ENCODE measurements at regions not wholly inside any gene's neighbourhood (a gene's known extent, or its start where the extent isn't known, plus 50 kb on each side); places are given as distances from the start of the nearest gene placed in this dataset.

GRCh38 chr12:3999904-4000303 is 126.7 kb upstream of the PARP11 start:
- intact Hi-C loops (cut with micrococcal nuclease): loop anchor here (10.0 kb wide), 2 partner anchors 105 to 535 kb away; partner anchors contain the start of gene RAD51AP1

DNA sequence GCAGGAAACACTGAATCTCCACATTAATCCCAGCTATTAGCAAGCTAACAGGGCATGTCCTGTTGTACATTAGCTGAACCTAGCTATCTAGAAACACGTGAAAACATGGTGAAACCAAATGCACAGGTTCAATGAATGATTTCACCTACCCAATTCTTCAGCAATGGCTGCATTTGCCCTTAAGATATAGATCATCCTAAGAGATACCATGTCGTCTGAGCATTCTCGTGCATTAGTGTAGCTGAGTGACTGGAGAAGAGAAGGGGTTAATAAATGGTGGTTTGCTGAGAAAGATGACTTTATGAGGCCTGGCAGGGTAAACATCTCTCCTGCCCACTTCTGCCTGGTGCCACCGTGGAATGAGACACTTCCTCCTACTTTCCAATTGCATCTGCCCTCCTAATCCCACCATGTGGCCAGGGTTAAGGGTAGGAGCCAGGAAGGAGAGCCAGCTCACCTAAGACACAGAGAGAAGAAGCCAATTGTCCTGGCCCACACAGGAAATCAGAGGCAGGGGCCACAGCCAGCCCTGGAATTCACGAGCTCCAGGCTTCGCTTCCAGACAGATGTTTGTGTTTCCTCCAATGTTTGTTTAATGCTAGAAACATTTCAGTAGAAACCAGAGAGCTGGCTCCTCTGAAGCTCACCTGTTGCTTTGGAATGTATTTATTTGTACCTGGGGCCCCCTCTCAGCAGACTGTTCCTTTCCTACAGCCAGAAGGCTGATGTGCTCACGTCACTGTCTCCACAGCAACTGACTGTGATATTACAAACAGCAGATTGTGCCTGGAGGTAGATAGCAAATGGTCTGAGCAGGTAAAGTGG is 126.0 kb upstream of the PARP11 start:
- intact Hi-C loops (cut with micrococcal nuclease): loop anchor here (10.0 kb wide), 2 partner anchors 106 to 536 kb away; partner anchors contain the start of gene RAD51AP1

- intact Hi-C loops (cut with micrococcal nuclease): loop anchor here (10.0 kb wide), 2 partner anchors 106 to 536 kb away; partner anchors contain the start of gene RAD51AP1
Measured at GRCh38 chr12:3998397-3998796, 125.2 kb upstream of the PARP11 start.

DNA sequence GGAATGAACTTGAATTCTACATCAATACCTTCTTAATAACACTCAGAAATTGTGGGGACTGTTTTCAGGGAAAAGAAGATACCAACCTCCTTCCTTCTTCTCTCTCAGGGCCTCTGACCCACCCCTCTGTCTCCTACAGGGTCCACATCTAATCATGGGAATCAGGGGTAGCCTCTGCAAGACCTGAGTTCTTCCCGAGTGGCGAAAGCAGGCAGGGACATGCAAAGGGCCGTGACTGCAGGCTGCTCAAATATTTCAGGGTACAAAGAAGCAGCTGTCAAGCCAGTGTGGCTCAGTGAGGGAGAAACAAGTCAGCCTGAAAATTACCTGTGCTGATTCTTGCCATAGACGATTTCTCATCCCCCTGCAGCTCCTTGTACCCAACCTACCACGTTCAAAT is 123.1 kb upstream of the PARP11 start:
- intact Hi-C loops (cut with micrococcal nuclease): loop anchor here (1.0 to 10.0 kb wide), 3 partner anchors 108 to 538 kb away; partner anchors contain the start of gene RAD51AP1

GRCh38 chr12:3995306-3995705 is 122.1 kb upstream of the PARP11 start:
- intact Hi-C loops (cut with micrococcal nuclease): loop anchor here (1.0 to 10.0 kb wide), 3 partner anchors 109 to 539 kb away; partner anchors contain the start of gene RAD51AP1

- intact Hi-C loops (cut with micrococcal nuclease): loop anchor here (10.0 kb wide), 2 partner anchors 110 to 540 kb away; partner anchors contain the start of gene RAD51AP1
Measured at GRCh38 chr12:3994500-3994899, 121.3 kb upstream of the PARP11 start.

DNA sequence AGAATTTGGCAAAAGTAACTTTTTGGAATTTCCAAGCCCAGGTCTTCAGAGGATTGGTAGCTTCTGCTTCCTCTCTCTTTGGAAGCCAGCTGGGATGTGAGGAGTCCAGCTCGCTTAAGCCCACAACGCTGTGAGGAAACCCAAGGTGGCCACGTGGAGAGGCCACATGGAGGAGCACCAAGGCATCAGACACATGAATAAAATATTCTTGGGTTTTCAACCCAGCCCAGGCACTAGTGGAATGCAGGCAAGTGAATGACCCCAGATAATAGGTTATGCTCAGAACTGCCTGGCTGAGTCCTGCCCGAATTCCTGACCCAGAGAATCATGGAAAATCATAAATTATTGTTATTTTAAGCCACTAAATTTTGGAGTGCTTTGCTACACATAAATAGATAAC is 119.7 kb upstream of the PARP11 start:
- intact Hi-C loops (cut with micrococcal nuclease): loop anchor here (10.0 kb wide), 2 partner anchors 112 to 542 kb away; partner anchors contain the start of gene RAD51AP1

- intact Hi-C loops (cut with micrococcal nuclease): loop anchor here (10.0 kb wide), 2 partner anchors 113 to 543 kb away; partner anchors contain the start of gene RAD51AP1
Measured at GRCh38 chr12:3991798-3992580, 118.8 kb upstream of the PARP11 start.

DNA sequence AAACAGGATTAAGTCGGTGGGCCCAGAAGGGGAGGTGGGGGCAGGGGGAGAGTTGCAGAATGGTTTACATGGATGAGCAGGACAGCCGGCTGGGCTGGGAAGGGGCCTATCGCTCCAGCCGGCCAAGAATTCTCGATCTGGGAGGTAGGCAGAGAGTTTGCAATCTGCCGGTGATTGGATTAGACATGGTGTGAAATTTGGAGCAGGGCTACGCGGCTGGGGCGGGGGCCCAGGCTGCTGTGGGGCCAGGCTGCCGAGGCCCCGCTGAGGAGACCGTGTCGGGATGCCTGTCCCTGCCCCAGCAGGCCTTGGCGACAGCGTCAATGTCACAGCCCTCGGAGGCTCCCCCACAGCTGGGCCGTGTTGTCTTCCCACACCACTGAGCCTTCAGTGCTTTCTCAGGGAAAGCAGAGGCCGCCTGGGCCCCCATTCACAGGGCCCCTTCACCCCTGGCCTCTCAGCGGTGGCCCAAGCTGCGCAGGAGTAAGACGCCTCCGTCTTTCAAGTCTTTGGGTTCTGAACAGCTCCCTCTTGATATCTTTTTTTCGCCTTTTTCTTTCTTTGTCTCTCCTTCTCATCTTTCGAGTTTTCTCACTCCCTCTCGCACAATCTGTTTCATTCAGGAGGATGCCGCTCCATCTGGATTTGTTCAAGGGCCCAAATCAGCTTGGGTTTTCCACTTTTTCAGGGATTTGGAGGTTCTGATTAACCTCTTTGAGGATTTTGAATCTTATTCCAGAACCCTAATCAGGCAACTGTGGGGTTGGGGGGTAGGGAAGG is 117.5 kb upstream of the PARP11 start:
- intact Hi-C loops (cut with micrococcal nuclease): loop anchor here (10.0 kb wide), 2 partner anchors 114 to 544 kb away; partner anchors contain the start of gene RAD51AP1

DNA sequence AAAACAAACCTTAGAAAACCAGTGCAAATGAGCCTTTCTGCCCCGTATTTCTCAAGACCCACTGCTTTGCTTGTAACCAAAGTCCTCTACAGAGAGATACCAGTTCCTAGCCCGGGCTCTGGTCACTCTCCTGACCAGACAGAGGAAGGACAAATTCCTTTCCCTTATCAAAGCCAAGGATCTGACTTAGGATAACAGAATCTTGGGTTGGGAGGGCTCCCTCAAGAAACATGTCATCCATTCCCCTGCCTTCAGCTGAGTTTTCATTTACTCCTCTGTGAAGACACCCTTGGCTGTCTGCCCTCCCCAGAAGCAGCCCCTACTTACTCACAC is 116.0 kb upstream of the PARP11 start:
- intact Hi-C loops (cut with micrococcal nuclease): no loop called here

DNA sequence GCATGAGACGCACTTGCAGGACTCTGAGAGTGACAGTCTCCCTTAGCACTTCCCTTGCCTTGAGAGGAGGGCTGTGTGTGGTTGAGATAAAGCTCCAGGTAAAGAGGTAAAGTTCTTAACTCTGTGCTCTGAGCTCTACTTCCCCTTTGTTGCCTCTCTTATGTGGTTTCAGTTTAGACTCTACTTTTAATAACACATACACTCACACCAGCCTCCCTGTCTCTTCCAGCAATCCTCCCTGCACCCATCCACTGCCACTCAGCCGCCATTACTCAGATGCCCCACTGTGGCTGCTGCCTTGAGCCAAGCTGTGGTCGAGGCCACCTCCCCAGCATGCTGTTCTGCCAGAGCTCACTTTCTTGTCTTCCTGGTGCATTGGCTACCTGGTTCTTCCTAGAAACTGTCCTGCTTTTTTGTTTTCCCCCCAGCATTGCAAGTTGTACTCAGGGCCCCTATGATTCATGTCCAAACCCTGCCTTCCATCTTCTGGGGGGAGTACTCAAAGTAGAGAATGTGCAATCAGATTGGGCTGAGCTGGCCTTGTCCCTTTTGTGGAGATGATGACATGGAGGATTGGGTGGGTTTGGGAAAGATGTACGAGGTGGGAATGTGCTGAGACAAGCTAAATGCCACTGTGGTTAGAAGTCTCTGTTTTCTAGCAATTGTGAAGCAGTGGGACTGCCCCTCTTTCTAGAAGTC is 115.5 kb upstream of the PARP11 start:
- intact Hi-C loops (cut with micrococcal nuclease): no loop called here

DNA sequence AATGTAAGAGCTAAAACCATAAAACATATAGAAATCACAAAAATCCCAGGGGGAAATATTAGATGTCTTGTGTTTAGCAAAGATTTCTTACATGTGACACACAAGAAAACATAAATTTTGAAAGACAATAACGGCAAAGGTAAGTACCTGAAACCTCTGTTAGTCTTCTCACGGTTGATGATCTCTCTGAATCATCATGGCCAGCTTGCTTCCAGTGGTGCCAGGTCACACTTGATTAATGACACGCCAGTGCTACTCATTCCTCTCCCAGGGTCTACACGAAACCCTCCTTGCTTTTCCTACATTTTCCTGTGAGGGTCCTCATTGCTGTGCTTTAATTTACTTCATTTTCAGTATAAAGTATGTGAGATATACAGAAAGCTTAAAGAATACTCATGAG is 114.4 kb upstream of the PARP11 start:
- intact Hi-C loops (cut with micrococcal nuclease): no loop called here

GRCh38 chr12:3980504-3981272 is 107.5 kb upstream of the PARP11 start:
- intact Hi-C loops (cut with micrococcal nuclease): no loop called here

- intact Hi-C loops (cut with micrococcal nuclease): no loop called here
Measured at GRCh38 chr12:3977621-3978020, 104.4 kb upstream of the PARP11 start.

DNA sequence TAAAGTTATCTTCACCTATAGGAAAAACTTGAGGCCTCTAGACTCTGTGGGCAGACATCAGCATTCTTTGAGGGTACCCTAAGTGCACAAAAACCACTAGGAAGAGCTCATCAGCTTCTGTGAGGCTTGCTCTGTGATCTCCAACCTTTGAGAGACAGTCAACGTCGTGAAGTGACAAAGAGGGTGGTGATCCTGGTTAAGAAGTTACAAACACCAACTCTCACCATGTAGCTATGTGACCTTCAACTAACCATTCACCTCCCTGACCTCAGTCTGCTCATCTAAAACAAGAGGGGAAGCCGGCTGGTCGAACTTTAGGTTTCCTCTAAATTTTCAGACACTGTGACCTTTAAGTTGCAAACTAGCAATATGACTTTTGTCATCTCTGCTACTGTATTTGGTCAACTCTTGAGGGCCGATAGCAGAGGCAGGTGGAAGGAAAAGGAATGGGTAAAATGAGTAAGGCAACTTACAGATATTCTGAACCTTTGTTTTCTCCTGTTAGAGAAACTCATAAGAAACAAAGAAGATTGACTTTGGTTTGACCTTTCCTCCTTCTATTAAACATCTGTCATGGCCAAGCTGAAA is 103.2 kb upstream of the PARP11 start:
- intact Hi-C loops (cut with micrococcal nuclease): no loop called here

DNA sequence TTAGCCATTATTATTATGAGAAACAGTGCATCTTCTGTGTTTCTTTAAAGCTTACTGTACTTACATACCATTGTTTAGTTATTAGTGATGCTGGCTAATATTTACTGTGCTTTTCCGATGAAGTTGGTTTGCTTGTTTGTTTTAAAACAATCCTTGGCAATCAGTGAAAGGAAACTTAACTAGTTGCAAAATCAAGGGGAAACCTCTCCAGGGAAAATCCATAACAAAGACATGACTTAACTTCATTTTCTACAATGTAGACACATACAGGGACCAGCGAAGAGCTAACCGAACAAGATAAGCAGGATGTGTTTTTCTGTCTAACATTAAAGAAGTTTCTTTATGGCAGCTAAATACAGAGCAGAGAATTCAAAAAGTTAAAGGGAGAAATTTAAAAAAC is 102.5 kb upstream of the PARP11 start:
- intact Hi-C loops (cut with micrococcal nuclease): no loop called here

GRCh38 chr12:3974883-3975282 is 101.7 kb upstream of the PARP11 start:
- intact Hi-C loops (cut with micrococcal nuclease): no loop called here

DNA sequence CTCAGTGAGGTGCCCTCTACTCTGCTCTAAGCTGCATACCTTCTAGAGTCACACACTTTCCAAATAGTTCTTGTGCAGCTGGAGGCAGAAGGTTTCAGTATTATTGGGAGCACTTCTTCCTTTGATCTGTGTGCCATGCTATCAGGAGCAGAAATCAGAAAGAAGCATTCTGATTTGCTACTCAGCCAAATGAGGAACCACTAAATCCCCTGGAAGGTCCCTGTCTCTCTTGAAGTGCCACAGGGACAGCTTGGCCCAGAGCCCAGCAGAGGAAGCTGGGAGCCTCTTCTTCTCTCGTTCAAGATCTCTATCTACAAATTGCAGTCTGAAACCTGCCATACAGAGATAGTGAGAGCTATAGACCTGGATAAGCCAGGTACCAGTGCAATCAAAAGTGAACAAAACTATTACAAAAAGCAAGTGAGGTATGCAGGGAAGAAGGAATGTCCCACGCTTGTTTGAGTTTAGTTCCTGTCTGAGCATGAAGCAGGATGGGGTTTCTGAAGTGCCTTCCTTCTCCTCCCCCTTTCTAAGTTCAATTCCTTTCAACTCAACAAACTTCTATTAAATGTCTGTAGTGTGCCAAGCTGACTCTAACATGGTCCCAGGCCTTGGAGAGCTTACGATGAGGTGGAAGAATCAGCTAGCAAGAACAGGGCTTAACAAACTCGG is 100.9 kb upstream of the PARP11 start:
- intact Hi-C loops (cut with micrococcal nuclease): no loop called here
